GM18517 (cell line): ENCODE measurements at regions not wholly inside any gene's neighbourhood (a gene's known extent, or its start where the extent isn't known, plus 50 kb on each side); places are given as distances from the start of the nearest gene placed in this dataset.

Experiments used
- ATAC-seq: cut with Tn5 transposase; IDR thresholded peaks from one replicate; pipeline ENCODE4 v1.9.1; 2021; ENCODE audit warnings: mild to moderate bottlenecking, moderate library complexity; ENCODE audit not compliant: unreplicated experiment

DNA sequence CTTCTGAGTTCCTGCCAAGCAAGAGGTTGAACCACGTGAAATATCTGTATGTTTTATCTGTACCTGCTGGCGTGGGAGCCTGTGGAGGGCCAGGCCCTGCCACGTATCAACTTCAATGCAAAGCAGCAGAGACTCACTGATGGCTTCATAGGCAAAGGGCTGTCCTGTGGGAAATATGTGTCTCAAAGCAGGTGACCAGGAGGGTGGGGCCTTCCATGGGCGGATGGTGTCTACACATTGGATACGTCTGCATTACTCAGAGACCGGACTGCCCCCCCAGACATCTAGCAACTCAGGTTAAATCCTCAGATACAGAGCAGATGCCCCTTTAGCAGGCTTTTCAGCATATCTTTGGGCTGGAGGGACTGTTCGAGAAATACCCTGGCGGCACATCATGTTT, 210.8 kb upstream of the C1orf174 start:
- no peak for ATAC-seq

DNA sequence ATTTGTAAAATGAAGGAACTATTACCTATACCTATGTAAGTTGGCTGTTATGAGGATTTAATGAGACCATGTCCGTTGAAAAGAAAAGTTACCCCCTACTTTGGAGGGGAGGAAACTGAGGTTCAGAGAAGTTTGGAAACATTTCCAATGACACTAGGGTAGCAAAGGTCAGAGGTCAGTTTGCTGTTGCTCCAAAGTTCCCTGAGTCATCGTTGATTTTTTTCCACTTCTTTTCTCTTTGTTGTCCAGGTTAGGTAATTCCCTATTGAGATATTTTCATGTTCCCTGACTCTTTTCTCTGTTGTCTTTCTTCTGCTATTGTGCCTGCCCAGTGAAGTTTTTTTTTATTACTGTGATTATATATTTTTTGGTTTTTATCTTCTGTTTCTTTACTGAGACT, 213.8 kb upstream of the C1orf174 start:
- ATAC-seq, result no peak

GRCh38 chr1:4115191-4115900, 215.3 kb upstream of the C1orf174 start:
- ATAC-seq, result no peak

- ATAC-seq, result no peak
Measured at GRCh38 chr1:4117196-4117595, 217.1 kb upstream of the C1orf174 start.

- ATAC-seq, result no peak
Measured at GRCh38 chr1:4118746-4119515, 218.9 kb upstream of the C1orf174 start.

DNA sequence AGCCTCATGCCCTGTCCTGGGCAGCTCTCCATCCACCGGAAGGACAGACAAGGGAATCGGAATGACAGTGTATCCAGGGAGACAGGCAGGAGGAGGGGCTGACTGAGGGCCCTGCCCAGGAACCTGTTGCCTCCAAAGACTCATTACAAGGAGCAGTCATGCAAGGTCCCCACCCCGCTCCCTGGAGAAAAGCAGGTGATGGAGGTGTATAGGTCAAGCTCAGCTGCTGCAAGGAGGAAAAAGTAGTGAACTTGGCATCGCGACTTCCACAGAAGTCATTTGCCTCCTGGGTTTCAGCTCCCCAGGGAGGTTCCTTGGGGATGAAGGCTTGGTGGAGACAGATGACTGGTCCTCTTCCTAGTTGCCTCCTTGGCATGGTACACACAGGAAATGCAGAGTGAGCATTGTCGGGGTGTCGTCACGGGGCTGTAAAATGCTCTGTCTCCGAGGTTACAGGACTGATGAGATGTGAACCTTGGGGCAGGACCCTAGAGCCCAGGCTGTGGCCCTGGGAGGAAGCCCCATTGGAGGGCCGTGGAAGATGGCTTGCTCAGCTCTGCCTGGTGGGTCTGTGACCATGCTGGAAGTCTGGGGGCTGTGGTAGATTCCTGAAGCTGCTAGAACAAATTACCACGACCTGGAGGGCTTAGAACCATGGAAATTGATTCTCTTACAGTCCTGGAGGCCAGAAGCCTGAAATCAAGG, 219.6 kb upstream of the C1orf174 start:
- no peak for ATAC-seq

- ATAC-seq, result no peak
Measured at GRCh38 chr1:4120557-4121292, 220.7 kb upstream of the C1orf174 start.

- ATAC-seq, result no peak
Measured at GRCh38 chr1:4121293-4121684, 221.2 kb upstream of the C1orf174 start.

DNA sequence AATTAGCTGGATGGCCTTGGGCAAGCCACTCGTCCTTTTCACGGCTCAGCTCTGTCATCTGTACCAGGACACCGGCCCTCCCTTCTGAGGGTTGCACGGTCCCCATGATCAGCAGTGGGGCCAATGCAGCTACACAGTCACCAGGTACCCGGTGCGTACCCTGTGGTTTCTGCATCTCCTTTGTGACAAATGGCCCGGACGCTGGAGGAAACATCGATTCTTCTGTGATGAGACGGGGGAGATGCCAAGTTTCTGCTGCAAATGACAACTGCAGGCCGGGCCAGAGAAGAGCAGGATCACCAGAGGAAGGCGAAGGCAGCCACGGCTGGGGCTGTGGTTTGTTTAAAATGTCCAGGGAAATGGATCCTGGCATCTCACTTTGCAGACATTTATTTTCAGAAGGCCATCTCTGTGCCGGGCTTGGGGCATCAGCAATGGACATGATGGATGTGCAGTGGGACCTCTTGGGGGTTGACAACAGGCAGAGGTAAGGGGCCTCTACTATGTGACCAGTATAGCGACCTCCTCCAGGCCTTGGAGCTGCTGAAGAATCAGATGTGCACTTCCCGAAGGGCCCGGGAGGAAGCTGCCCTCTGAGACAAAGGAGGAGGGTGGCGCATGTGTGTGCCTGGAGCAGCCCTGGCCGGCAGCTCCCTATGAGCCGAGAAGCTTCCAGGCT, 221.9 kb upstream of the C1orf174 start:
- ATAC-seq, result no peak

GRCh38 chr1:4122513-4123160, 222.6 kb upstream of the C1orf174 start:
- no peak for ATAC-seq

- ATAC-seq, result no peak
Measured at GRCh38 chr1:4124631-4125145, 224.6 kb upstream of the C1orf174 start.

DNA sequence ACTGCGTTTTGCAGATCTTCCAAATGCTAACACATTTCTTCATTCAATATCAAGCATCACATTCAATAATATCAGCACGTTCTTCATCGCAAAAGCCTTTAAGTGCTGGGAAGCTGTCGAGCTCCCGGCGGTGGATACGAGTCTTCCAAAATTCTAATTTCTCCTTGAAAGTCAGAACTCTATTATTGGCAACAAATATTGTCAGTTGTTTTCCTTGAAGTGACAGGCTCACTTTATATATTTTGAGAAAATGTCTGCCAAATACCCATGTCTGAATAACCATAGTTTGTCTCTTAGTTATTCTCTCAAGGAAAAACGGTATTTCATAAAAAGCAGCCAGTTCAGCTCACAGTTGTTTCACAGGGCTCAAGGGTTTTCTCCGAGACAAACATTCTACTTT, 226.2 kb upstream of the C1orf174 start:
- no peak for ATAC-seq

DNA sequence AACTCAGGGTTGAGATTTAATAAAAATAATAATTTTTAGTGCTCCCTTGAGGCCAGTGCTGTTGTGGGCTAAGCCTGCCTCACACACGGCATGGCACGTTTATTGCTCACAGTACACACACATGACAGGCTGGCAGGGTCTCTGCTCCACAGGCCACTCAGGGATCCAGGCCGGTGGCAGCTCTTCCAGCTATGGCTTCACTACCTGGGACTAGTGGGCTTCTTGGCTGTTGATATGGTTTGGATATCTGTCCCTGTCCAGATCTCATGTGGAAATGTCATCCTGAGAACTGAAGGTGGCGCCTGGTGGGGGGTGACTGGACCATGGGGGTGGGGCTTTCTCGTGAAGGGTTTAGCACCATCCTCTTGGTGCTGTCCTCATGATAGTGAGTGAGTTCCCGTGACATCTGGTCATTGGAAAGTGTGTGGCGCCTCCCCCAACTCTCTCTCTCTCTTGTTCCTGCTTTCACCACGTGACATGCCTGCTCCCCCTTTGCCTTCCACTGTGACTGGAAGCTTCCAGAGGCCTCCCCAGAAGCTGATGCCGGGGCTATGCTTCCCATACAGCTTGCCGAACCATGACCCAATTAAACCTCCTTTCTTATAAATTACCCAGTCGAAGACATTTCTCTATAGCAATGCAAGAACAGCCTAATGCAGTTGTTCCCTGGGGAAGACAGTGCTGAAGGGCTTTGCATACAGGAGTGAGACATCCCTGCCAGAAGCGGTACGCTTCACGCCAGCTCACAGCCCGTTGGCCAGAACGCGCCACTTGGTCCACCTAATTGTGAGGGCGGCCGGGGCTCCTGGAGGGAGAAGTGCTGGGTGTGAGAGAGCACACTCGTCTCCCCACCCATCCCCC, 226.9 kb upstream of the C1orf174 start:
- no peak for ATAC-seq

GRCh38 chr1:4127592-4128140, 227.6 kb upstream of the C1orf174 start:
- no peak for ATAC-seq

DNA sequence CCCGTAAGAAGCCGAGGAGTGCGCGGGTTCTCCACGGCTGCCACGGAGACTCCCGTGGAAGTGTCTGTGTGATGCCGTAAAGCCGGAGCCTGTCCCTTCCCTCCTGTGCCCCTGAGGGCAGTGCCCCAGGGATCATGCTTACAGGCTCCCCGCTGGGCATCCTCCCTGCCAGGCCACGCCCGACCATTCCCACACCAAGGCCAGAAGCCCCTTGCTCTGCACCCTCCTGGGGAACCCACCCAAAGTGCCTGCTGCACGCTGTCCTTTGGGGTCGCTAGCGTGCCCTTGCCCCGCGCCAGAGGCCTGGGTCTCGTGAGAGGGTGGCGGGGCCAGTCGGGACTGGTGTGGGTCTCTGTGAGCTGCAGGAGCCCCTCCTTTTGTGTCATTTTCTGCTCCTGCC, 228.5 kb upstream of the C1orf174 start:
- ATAC-seq, result no peak

DNA sequence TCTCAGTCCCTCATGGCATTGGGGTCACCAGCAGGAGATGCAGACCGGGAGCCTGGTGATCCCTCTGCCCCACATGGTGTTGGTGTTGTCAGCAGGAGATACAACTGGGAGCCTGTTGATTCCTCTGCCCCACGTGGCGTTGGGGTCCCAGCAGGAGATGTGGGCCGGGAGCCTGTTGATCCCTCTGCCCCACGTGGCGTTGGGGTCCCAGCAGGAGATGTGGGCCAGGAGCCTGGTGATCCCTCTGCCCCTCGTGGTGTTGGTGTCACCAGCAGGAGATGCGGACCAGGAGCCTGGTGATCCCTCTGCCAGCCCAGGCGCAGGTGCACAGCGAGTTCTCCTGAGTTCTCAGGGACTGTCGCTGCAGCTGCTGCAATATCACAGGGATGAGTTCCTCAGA, 229.6 kb upstream of the C1orf174 start:
- ATAC-seq, result no peak

DNA sequence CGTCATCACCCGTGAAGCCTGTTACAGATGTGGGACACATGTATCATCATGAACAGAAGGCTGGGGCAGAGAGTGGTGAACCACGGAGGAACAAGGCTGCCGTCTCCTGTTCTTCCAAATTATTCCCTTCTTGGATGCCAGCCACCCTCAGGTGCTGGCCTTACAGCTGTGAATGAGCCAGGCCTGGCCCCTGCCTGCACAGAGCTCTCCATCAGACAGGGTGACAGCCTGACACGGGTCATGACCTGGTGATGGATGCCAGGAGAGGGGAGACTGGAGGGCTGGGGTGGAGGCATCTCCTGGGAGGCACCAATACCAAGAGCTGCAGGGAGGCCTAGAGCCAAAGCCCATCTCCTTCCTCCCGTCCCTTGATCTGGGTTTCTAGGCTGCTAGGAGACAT, 230.0 kb upstream of the C1orf174 start:
- ATAC-seq, result no peak

GRCh38 chr1:4131734-4132133, 231.7 kb upstream of the C1orf174 start:
- no peak for ATAC-seq
